Ishikawa (cell line): ENCODE measurements at regions not wholly inside any gene's neighbourhood (a gene's known extent, or its start where the extent isn't known, plus 50 kb on each side); places are given as distances from the start of the nearest gene placed in this dataset.

Experiments used
- CEBPB ChIP-seq: IDR thresholded peaks from 2 replicates; pipeline ENCODE4 v1.6.1; 2012
- CREB1 ChIP-seq: IDR thresholded peaks from 2 replicates; pipeline ENCODE4 v1.6.1; 2012; ENCODE audit warnings: low read depth
- EP300 ChIP-seq: IDR thresholded peaks from 2 replicates; pipeline ENCODE4 v1.6.1; 2012; ENCODE audit warnings: borderline replicate concordance
- MAX ChIP-seq: IDR thresholded peaks from 2 replicates; pipeline ENCODE4 v1.6.1; 2012
- RAD21 ChIP-seq: IDR thresholded peaks from 2 replicates; pipeline ENCODE4 v1.6.1; 2012; ENCODE audit warnings: low read depth
- REST ChIP-seq: IDR thresholded peaks from 2 replicates; pipeline ENCODE4 v1.6.1; 2012; ENCODE audit warnings: low read depth, mild to moderate bottlenecking
- TAF1 ChIP-seq: IDR thresholded peaks from 2 replicates; pipeline ENCODE4 v1.6.1; 2012; ENCODE audit warnings: low read depth, mild to moderate bottlenecking
- TEAD4 ChIP-seq: IDR thresholded peaks from 2 replicates; pipeline ENCODE4 v1.6.1; 2012
- YY1 ChIP-seq: IDR thresholded peaks from 2 replicates; pipeline ENCODE4 v1.6.1; 2012; ENCODE audit warnings: low read depth
- ZBTB7A ChIP-seq: IDR thresholded peaks from 2 replicates; pipeline ENCODE4 v1.6.1; 2012; ENCODE audit warnings: low read depth
- TF ChIP-seq, protein P1 (sequence below): IDR thresholded peaks from 2 replicates; pipeline ENCODE4 v1.6.1; 2012

DNA sequence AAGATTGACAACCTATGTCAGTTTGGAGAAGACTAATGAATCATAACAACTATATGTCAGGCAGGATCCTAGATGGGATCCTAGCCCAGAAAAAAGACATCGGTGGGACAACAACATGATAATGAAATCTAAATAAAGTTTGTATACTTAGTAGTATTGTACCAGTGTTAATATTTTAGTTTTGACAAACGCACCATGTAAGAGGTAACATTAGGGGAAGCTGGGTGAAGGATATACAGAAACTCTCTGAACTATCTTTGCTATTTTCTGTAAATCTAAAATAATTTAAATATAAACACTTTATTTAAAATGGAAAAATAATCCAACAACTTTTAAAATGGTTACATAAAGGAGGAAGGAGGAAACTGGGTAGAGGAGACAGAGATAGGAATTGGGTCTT, 105.6 kb upstream of the AP1S2 start:
- TF ChIP-seq MAX (no peak), CEBPB (no peak), CREB1 (no peak), TEAD4 (no peak), ZBTB7A (no peak), RAD21 (no peak), REST (no peak), TAF1 (no peak), YY1 (no peak), EP300 (no peak)
- TF ChIP-seq, protein P1, sequence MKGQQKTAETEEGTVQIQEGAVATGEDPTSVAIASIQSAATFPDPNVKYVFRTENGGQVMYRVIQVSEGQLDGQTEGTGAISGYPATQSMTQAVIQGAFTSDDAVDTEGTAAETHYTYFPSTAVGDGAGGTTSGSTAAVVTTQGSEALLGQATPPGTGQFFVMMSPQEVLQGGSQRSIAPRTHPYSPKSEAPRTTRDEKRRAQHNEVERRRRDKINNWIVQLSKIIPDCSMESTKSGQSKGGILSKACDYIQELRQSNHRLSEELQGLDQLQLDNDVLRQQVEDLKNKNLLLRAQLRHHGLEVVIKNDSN = no peak
